HG03064 (cell line): ENCODE measurements at regions not wholly inside any gene's neighbourhood (a gene's known extent, or its start where the extent isn't known, plus 50 kb on each side); places are given as distances from the start of the nearest gene placed in this dataset.
"Not testable (repeated sequence)": the region's sequence is repeated elsewhere in the genome, so short reads cannot be mapped to it uniquely, and the experiment has no call there.

Experiments used
- ATAC-seq: cut with Tn5 transposase; IDR thresholded peaks from one replicate; pipeline ENCODE4 v1.9.1; 2021; ENCODE audit warnings: low read depth; ENCODE audit not compliant: unreplicated experiment

- peak; percentile 28 for ATAC-seq
Measured at GRCh38 chr4:49153011-49153410, 166.9 kb downstream of the CWH43 start.

- ATAC-seq = peak; percentile 73
Measured at GRCh38 chr4:49154308-49155103, 168.4 kb downstream of the CWH43 start.

- ATAC-seq = not testable (repeated sequence)
Measured at GRCh38 chr4:49155270-49155669, 169.2 kb downstream of the CWH43 start.

GRCh38 chr4:49156309-49156708, 170.2 kb downstream of the CWH43 start:
- ATAC-seq = not testable (repeated sequence)

- not testable (repeated sequence) for ATAC-seq
Measured at GRCh38 chr4:49157630-49158029, 171.6 kb downstream of the CWH43 start.

GRCh38 chr4:49161111-49161541, 175.1 kb downstream of the CWH43 start:
- ATAC-seq = not testable (repeated sequence)

GRCh38 chr4:49164916-49165315, 178.8 kb downstream of the CWH43 start:
- not testable (repeated sequence) for ATAC-seq

- ATAC-seq = not testable (repeated sequence)
Measured at GRCh38 chr4:49177847-49178246, 191.8 kb downstream of the CWH43 start.

- not testable (repeated sequence) for ATAC-seq
Measured at GRCh38 chr4:49181088-49181487, 195.0 kb downstream of the CWH43 start.

GRCh38 chr4:49211396-49212194, 225.5 kb downstream of the CWH43 start:
- not testable (repeated sequence) for ATAC-seq

- ATAC-seq = not testable (repeated sequence)
Measured at GRCh38 chr4:49213250-49213649, 227.2 kb downstream of the CWH43 start.

GRCh38 chr4:49213750-49214149, 227.7 kb downstream of the CWH43 start:
- ATAC-seq = not testable (repeated sequence)

GRCh38 chr4:49214453-49215081, 228.5 kb downstream of the CWH43 start:
- ATAC-seq = not testable (repeated sequence)

- not testable (repeated sequence) for ATAC-seq
Measured at GRCh38 chr4:49215082-49215479, 229.0 kb downstream of the CWH43 start.

GRCh38 chr4:49216606-49217005, 230.5 kb downstream of the CWH43 start:
- not testable (repeated sequence) for ATAC-seq

- no peak for ATAC-seq
Measured at GRCh38 chr4:49217492-49217891, 231.4 kb downstream of the CWH43 start.

GRCh38 chr4:49218094-49218493, 232.0 kb downstream of the CWH43 start:
- not testable (repeated sequence) for ATAC-seq

- ATAC-seq = not testable (repeated sequence)
Measured at GRCh38 chr4:49218931-49219330, 232.9 kb downstream of the CWH43 start.

- ATAC-seq = not testable (repeated sequence)
Measured at GRCh38 chr4:49219489-49220225, 233.6 kb downstream of the CWH43 start.

GRCh38 chr4:49221209-49221608, 235.1 kb downstream of the CWH43 start:
- no peak for ATAC-seq
